Ascending aorta (tissue), 2 donors: ENCODE measurements at regions not wholly inside any gene's neighbourhood (a gene's known extent, or its start where the extent isn't known, plus 50 kb on each side); places are given as distances from the start of the nearest gene placed in this dataset.

Source experiments
- DNase-seq, 2 donors: peaks; one replicate each; pipeline ENCODE4 v3.0.0-alpha.2; 2019; ENCODE audit warnings: low spot score in 2 of 2
- H3K27ac ChIP-seq, 2 donors: fragments of 200-600 bp; sonication (generic); one replicate each; pipeline ENCODE4 v1.5.1; 2016 to 2017; ENCODE audit warnings: mild to moderate bottlenecking in 1 of 2
- H3K27me3 ChIP-seq: fragments of 200-600 bp; sonication (generic); one replicate; pipeline ENCODE4 v1.5.1; 2017
- H3K36me3 ChIP-seq, 2 donors: fragments of 200-600 bp; sonication (generic); one replicate each; pipeline ENCODE4 v1.5.1; 2016
- H3K4me1 ChIP-seq, 2 donors: fragments of 200-600 bp; sonication (generic); one replicate each; pipeline ENCODE4 v1.5.1; 2016 to 2017; ENCODE audit warnings: mild to moderate bottlenecking in 1 of 2
- H3K4me3 ChIP-seq, 2 donors: fragments of 200-600 bp; sonication (generic); one replicate each; pipeline ENCODE4 v1.5.1; 2016 to 2017; ENCODE audit warnings: mild to moderate bottlenecking in 1 of 2
- H3K9me3 ChIP-seq, 2 donors: fragments of 200-600 bp; sonication (generic); one replicate each; pipeline ENCODE4 v1.5.1; 2016
- intact Hi-C: fragments of 100-400 bp; cut with DNase I; formaldehyde crosslinking; loops from one replicate; pipeline ENCODE4 v1.15.1; 2023
- TF ChIP-seq, protein P1 (sequence below), 3 experiments: fragments of 200-600 bp in 2 of 3; fragments of 450-650 bp in 1 of 3; sonication (generic) in 2 of 3; IDR thresholded peaks; one replicate each; pipeline ENCODE4 v1.5.1; 2016 to 2019; ENCODE audit warnings: antibody characterized with exemption in 3 of 3, mild to moderate bottlenecking in 1 of 3, moderate library complexity in 1 of 3

DNA sequence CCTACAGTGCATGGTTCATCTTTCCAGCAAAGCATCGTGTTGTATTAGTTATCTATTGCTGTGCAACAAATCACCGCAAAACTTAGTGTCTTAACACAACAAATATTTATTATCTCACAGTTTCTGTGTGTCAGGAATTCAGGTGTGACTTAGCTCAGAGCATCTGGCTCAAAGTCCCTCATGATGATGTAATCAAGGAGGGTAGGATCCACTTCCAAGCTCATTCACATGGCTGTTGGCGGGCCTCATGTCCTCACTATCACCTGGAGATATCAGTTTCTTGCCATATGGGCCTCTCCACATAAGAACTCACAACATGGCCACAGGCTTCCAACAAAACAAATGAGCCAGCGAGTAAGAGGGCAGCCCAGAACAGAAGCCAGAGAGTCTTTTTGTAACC, 135.6 kb upstream of the GJB5 start:
- Histone ChIP-seq H3K27me3 (no peaks in the 10 kb centered on the region), H3K4me3 (no peak overlapping the region)

DNA sequence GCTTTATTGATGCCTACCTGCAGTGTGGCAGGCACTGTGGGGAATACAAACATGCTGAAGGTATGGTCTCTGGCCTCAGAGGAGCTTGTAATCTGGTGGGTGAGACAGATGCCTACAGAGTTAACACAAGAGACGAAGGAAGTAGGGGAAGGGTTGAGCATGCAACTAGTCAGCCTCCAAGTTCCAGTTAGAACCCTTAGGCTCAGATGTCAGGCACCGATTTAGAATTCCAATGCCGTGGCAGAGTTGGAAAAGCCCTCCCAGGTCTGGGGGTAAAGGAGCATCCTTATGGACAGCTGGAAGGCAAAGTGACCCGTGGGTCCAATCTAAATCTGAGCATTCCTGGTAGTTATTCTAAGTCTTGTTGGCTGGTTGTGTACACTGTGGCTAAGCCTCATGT, 132.9 kb upstream of the GJB5 start:
- TF ChIP-seq, protein P1, sequence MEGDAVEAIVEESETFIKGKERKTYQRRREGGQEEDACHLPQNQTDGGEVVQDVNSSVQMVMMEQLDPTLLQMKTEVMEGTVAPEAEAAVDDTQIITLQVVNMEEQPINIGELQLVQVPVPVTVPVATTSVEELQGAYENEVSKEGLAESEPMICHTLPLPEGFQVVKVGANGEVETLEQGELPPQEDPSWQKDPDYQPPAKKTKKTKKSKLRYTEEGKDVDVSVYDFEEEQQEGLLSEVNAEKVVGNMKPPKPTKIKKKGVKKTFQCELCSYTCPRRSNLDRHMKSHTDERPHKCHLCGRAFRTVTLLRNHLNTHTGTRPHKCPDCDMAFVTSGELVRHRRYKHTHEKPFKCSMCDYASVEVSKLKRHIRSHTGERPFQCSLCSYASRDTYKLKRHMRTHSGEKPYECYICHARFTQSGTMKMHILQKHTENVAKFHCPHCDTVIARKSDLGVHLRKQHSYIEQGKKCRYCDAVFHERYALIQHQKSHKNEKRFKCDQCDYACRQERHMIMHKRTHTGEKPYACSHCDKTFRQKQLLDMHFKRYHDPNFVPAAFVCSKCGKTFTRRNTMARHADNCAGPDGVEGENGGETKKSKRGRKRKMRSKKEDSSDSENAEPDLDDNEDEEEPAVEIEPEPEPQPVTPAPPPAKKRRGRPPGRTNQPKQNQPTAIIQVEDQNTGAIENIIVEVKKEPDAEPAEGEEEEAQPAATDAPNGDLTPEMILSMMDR (IDR thresholded peaks at IDR 0.05) = no peak
- Histone ChIP-seq H3K4me3 (no peak overlapping the region), H3K36me3 (no peaks in the 10 kb centered on the region), H3K27me3 (no peaks in the 10 kb centered on the region), H3K4me1 (no peaks in the 10 kb centered on the region), H3K9me3 (no peaks in the 10 kb centered on the region), H3K27ac (no peak overlapping the region)
- intact Hi-C loops = no loop called here
- DNase-seq = no peak

More for the DNA sequence above, 135.6 kb upstream of the GJB5 start:
- Histone ChIP-seq H3K27ac (no peak overlapping the region), H3K4me1 (no peaks in the 10 kb centered on the region), H3K9me3 (no peaks in the 10 kb centered on the region), H3K36me3 (no peaks in the 10 kb centered on the region)
- DNase-seq = no peak
- intact Hi-C loops = no loop called here
- TF ChIP-seq, protein P1 (IDR thresholded peaks at IDR 0.05) = no peak

DNA sequence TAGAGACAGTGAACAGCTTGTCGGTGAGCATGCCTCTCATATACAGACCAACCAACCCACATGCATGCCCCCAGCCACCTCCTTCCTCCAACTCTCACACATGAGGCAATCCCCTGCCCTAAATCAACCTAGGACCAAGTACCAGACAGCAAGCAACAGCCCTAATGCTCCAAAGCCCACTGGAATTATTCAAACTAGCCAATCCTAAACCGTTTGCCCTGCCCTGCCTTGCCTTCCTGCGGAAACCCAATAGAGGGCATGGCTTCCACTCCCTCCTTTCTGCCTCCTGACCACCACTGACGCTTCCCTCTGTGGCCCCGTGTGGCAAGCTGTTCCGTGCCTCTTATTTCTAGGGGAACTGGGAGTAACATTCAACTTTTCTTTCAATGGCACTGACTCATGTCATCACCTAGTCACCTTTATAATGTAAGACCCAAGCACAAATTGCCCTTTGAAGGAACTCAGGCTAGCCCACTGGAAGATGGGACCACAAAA, 129.3 kb upstream of the GJB5 start:
- Histone ChIP-seq H3K27ac (no peak overlapping the region), H3K27me3 (no peaks in the 10 kb centered on the region), H3K9me3 (no peaks in the 10 kb centered on the region), H3K4me1 (no peaks in the 10 kb centered on the region), H3K36me3 (no peaks in the 10 kb centered on the region), H3K4me3 (no peak overlapping the region)
- intact Hi-C loops = no loop called here
- TF ChIP-seq, protein P1 (IDR thresholded peaks at IDR 0.05) = no peak
- no peak for DNase-seq

DNA sequence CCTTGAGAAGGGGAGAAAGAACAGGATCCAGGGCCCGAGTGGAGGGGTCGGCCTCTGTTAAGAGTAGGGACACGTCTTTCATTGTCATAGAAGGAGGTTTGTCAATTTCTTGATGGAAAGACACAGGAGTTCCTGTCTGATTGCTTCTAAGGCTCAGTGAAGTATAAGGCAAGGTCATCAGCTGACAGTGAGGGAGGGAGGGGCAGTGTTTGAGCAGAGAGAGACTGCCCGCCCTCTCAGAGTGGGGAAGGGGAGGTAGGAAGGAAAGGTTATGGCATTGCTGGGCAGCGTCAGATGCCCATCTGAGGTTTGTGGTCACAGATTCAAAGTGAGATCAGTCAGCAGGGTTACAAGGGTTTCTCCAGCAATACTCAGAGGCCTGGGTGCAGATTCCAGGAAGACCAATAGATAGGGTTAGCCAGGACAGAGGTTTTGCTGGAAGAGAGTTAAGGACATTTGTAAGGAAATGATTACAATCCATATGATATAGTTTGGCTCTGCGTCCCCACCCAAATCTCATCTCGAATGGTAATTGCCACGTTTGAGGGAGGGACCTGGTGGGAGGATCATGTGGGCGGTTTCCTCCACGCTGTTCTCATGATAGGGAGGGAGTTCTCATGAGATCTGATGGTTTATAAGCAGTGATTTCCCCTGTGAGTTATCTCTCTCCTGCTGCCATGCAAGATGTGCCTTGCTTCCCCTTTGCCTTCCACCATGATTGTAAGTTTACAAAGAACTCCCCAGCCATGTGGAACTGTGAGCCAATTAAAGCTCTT, 127.2 kb upstream of the GJB5 start:
- TF ChIP-seq, protein P1 (IDR thresholded peaks at IDR 0.05) = no peak
- DNase-seq = no peak
- Histone ChIP-seq H3K4me1 (no peaks in the 10 kb centered on the region), H3K9me3 (no peaks in the 10 kb centered on the region), H3K4me3 (no peak overlapping the region), H3K27ac (no peak overlapping the region), H3K27me3 (no peaks in the 10 kb centered on the region), H3K36me3 (no peaks in the 10 kb centered on the region)
- intact Hi-C loops = no loop called here

DNA sequence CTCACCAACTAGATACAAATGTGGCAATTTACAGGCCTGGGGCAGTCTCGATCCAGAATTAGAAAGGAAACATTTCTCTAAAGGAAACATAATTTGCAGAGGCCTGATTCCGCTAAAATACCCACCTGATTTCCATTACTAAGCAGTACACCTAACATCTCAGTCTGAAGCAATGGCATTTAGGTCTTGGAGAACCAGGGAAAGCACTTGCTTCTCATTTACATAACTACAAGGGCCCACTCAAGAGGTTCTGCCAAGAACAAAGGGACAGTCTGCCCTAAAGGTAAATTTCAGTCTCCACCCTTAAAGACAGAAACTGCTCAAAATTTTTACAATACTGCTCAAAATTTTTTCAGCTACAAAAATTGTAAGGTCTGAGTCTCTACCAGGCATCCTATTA, 123.7 kb upstream of the GJB5 start:
- DNase-seq = no peak
- intact Hi-C loops = no loop called here
- Histone ChIP-seq H3K36me3 (no peaks in the 10 kb centered on the region), H3K9me3 (no peaks in the 10 kb centered on the region), H3K27me3 (no peaks in the 10 kb centered on the region), H3K4me1 (no peaks in the 10 kb centered on the region), H3K4me3 (no peak overlapping the region), H3K27ac (no peak overlapping the region)
- TF ChIP-seq, protein P1 (IDR thresholded peaks at IDR 0.05) = no peak
